Activated CD4-positive, alpha-beta T cell treated with anti-CD3 and anti-CD28 coated beads, Interleukin-10, Interleukin-2, amounts not matched to agents 100 ng/mL and 50 ng/mL, durations not matched to agents 16 hours and 8 hours (primary cell): ENCODE measurements at regions not wholly inside any gene's neighbourhood (a gene's known extent, or its start where the extent isn't known, plus 50 kb on each side); places are given as distances from the start of the nearest gene placed in this dataset.

Source experiments
- DNase-seq: peaks from one replicate; pipeline ENCODE4 v3.0.0-alpha.2; 2020

GRCh38 chr5:125834438-125835115, 588.6 kb upstream of the GRAMD2B start:
- no peak for DNase-seq

- DNase-seq: no peak
These were observed 587.7 kb upstream of the GRAMD2B start for GRCh38 chr5:125835293-125836172.

- DNase-seq: no peak
These were observed 587.0 kb upstream of the GRAMD2B start for GRCh38 chr5:125836256-125836655.

GRCh38 chr5:125837866-125838265, 585.3 kb upstream of the GRAMD2B start:
- no peak for DNase-seq

GRCh38 chr5:125847561-125847960, 575.6 kb upstream of the GRAMD2B start:
- DNase-seq: no peak

GRCh38 chr5:125848751-125849150, 574.5 kb upstream of the GRAMD2B start:
- DNase-seq: no peak

GRCh38 chr5:125856949-125857348, 566.3 kb upstream of the GRAMD2B start:
- DNase-seq: no peak

- no peak for DNase-seq
These were observed 559.6 kb upstream of the GRAMD2B start for GRCh38 chr5:125863579-125863978.

GRCh38 chr5:125865166-125865815, 557.9 kb upstream of the GRAMD2B start:
- DNase-seq: no peak

- DNase-seq: no peak
These were observed 555.2 kb upstream of the GRAMD2B start for GRCh38 chr5:125868036-125868435.

GRCh38 chr5:125870256-125870655, 553.0 kb upstream of the GRAMD2B start:
- DNase-seq: no peak

GRCh38 chr5:125874057-125874456, 549.2 kb upstream of the GRAMD2B start:
- DNase-seq: no peak

GRCh38 chr5:125874717-125875116, 548.5 kb upstream of the GRAMD2B start:
- DNase-seq: no peak

GRCh38 chr5:125877248-125877647, 546.0 kb upstream of the GRAMD2B start:
- no peak for DNase-seq

- DNase-seq: no peak
These were observed 541.1 kb upstream of the GRAMD2B start for GRCh38 chr5:125882061-125882460.

- no peak for DNase-seq
These were observed 540.0 kb upstream of the GRAMD2B start for GRCh38 chr5:125883223-125883622.

- no peak for DNase-seq
These were observed 534.9 kb upstream of the GRAMD2B start for GRCh38 chr5:125888358-125888757.

GRCh38 chr5:125890511-125890931, 532.7 kb upstream of the GRAMD2B start:
- DNase-seq: no peak

GRCh38 chr5:125891061-125891725, 532.0 kb upstream of the GRAMD2B start:
- no peak for DNase-seq

GRCh38 chr5:125894383-125894782, 528.8 kb upstream of the GRAMD2B start:
- DNase-seq: no peak

GRCh38 chr5:125896368-125896767, 526.8 kb upstream of the GRAMD2B start:
- no peak for DNase-seq

GRCh38 chr5:125897089-125897488, 526.1 kb upstream of the GRAMD2B start:
- DNase-seq: no peak

GRCh38 chr5:125898851-125899405, 524.3 kb upstream of the GRAMD2B start:
- DNase-seq: no peak
